ENCODE measurements at regions not wholly inside any gene's neighbourhood (a gene's known extent, or its start where the extent isn't known, plus 50 kb on each side); places are given as distances from the start of the nearest gene placed in this dataset.

DNA sequence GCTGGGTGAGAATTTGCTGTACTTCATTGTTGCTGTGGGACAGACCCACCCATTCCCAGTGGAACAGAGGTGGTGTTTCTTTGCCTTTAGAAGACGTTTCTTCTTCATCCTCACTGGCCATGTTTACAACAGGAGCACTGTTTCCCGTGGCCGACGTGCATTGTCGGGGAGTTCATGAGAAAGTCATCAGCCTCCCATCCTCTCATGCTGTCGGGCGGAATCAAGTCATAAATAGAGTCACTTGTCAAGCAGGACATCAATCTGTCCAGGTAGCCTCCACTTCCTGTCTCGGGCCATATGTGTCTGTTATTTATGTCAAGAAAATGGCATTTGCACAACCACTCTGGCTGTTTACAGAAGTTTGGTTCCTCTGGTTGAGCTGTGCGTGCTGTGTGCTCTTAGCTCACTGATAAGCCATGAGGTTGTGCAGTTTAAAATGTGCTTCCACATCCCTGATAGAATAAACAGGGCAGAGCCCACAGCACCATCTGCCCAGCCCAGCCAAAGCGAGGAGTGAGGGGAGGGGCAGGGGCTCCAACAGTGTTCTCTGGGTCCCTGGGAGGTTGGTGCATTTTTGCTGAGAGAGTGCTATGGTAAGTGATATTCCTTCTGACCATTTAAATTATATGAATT is 401.9 kb upstream of the IRX2 start:
- TF ChIP-seq, protein P1, sequence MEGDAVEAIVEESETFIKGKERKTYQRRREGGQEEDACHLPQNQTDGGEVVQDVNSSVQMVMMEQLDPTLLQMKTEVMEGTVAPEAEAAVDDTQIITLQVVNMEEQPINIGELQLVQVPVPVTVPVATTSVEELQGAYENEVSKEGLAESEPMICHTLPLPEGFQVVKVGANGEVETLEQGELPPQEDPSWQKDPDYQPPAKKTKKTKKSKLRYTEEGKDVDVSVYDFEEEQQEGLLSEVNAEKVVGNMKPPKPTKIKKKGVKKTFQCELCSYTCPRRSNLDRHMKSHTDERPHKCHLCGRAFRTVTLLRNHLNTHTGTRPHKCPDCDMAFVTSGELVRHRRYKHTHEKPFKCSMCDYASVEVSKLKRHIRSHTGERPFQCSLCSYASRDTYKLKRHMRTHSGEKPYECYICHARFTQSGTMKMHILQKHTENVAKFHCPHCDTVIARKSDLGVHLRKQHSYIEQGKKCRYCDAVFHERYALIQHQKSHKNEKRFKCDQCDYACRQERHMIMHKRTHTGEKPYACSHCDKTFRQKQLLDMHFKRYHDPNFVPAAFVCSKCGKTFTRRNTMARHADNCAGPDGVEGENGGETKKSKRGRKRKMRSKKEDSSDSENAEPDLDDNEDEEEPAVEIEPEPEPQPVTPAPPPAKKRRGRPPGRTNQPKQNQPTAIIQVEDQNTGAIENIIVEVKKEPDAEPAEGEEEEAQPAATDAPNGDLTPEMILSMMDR (IDR thresholded peaks at IDR 0.05; ENCODE audit: control extremely low read depth in 1 of 3, insufficient read depth in 1 of 3, low read depth in 1 of 3, low read length in 3 of 3): no peak
- TF ChIP-seq EZH2 (IDR thresholded peaks at IDR 0.05; ENCODE audit: low read depth, low read length, severe bottlenecking): no peak
- TF ChIP-seq POLR2A (IDR thresholded peaks at IDR 0.05; ENCODE audit: control extremely low read depth in 1 of 2, low read depth in 2 of 2, low read length in 2 of 2): no peak
- no peak for TF ChIP-seq TBP (IDR thresholded peaks at IDR 0.05; ENCODE audit: low read depth, low read length)
